ENCODE measurements at regions not wholly inside any gene's neighbourhood (a gene's known extent, or its start where the extent isn't known, plus 50 kb on each side); places are given as distances from the start of the nearest gene placed in this dataset.
"Not testable (repeated sequence)": the region's sequence is repeated elsewhere in the genome, so short reads cannot be mapped to it uniquely, and the experiment has no call there.

GRCh38 chr5:159547466-159548195 is 217.3 kb upstream of the IL12B start:
- peak; percentile 22 for DNase-seq

GRCh38 chr5:159548517-159548916 is 218.2 kb upstream of the IL12B start:
- no peak for DNase-seq

- no peak for DNase-seq
Observed at GRCh38 chr5:159549046-159549445, 218.8 kb upstream of the IL12B start.

GRCh38 chr5:159550951-159551350 is 220.7 kb upstream of the IL12B start:
- no peak for DNase-seq

GRCh38 chr5:159552751-159553150 is 222.5 kb upstream of the IL12B start:
- peak; percentile 66 for DNase-seq

DNA sequence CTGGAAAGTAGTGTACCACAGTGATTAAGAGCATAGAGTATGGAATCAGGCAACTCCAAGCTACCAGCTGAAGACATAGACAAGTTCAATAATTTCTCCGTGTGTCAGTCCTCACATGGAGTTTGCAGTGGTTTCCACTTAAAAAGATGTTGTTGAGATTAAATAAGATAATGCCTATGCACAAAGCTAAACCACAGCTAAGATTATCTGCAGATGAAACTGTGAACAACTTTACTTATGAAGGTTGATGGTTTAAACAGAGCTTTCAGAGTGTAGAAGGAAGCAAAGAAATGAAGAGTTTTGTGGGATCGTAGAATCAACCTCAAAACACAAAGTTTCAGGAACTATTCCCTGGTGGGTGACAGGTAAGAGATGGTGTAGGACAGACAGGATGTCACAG is 223.5 kb upstream of the IL12B start:
- no peak for DNase-seq

DNA sequence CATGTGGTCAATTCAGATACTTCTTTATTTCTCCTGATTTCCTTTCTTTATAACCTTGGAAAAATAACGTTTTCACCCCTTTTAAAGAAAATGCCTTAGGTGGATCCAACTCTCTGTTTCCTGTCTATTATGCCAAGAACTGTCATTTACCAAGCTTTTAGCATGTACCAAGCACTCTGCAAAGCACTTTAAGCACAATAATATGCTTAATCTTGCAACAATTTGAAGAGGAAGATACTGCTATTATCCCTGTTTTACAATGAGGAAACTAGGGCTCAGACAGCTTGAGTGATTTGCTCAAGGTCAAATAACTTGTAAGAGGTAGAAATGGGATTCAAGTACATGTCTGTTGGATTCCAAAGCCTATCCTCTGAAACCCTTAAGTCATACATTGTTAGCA is 224.8 kb upstream of the IL12B start:
- DNase-seq: no peak

- no peak for DNase-seq
Observed at GRCh38 chr5:159559337-159559736, 229.1 kb upstream of the IL12B start.

GRCh38 chr5:159560088-159560487 is 229.8 kb upstream of the IL12B start:
- DNase-seq: no peak

DNA sequence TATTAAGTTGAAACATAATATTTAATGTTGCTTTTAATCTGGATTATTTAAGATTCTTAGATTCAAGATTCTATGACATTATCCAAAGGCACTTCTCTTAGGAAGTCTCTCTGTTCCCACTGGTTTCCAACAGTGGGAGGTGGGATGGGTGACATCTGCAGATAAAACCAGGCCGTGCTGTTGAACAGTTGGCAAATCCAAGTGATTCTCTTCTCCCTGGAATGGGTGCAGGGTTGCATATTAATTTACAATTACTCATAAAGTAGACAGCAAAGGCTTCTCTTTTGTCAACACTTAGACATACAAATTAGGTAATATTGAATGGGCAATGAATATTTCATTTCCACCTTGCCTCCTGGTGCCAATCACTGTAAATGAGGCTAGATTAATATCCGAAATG is 233.7 kb upstream of the IL12B start:
- no peak for DNase-seq

DNA sequence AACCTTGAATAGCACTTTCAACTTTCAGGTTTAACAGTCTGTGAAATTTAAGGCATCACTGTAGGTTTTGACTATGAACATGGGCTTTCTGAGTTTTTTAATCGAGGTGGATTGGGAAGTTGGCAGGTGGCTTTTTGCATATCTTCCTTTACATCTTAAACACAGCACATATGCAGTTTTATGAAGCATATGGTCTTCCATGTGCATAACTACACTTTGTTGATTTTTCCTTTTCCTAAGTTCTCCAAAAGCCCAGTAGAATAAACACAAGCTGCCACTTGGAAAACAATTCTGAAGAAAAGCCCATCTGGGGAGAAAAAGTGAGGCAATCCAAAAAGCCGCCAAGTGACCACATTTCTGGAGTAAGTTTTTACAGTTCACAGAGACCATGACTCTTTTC is 236.5 kb upstream of the IL12B start:
- DNase-seq: no peak

DNA sequence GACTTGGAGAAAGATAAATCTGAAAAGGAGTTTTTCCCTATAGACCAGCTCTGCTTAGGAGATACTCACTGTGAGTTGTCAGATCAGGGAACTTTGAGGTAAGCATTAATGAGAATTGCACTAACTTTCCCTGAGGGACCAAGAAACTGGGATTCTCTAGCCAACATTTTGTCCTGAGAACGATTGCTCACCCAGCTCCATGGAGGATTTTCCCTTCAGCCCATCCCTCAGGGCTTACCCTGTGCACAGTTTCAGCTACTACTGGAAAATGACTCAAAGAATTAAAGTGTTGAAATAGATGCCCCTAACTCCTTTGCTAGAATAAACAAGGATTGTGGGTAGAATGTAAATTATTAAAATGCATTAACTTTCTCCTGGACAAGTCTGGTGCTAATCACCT is 237.2 kb upstream of the IL12B start:
- DNase-seq: no peak

DNA sequence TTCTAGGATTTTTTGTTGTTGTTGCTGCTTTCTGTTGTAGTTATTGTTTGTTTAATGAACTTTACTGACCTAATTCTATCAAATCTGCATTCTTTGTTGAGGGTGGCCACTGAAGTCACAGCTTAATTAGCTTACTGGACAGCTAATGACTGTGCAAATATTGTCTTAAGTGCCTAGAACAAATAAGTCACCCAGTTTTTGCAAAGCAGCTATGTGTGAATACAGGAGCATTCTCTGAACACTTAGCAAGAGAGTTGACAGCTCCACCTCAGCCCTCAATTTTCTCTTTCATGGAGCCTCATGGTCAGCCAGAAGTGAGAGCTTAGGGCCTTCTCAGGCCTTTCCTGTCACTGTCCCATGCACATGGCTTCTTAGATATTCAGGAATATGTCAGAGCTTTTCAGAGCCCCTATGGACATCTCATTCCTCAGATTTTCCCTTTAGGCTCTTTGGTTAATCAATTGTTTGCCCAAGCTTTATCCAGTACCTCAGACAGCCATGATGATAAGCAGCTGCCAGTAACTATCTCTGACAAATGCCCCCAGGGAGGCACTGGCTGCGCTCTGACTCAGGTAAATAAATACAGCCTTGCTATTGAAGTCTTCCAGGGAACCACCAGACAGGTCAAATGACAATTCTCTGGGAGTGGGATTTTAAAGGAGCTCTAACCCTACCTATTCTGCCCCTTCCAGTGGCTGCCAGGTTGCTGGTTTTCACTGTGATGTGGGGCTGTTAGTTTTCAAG is 241.4 kb upstream of the IL12B start:
- no peak for DNase-seq

DNA sequence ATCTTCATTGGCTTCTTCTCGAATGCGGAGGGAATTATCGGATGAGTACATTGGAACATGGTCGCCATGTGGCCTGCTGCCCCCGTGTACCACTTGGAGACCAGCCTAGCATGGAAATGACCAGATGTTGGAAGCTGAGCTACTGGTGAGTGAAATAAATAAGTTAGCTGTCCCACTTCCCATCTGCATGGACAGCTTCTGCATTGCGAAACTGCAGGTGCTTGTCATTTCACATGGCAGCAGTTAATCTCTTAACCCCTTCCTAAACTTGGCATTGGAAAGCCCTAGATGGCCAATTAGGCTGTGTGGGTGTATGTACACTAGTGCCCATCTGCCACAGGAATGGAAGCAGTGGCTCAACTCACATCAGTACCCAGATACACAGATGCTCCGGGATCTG is 246.6 kb upstream of the IL12B start:
- DNase-seq: no peak

DNA sequence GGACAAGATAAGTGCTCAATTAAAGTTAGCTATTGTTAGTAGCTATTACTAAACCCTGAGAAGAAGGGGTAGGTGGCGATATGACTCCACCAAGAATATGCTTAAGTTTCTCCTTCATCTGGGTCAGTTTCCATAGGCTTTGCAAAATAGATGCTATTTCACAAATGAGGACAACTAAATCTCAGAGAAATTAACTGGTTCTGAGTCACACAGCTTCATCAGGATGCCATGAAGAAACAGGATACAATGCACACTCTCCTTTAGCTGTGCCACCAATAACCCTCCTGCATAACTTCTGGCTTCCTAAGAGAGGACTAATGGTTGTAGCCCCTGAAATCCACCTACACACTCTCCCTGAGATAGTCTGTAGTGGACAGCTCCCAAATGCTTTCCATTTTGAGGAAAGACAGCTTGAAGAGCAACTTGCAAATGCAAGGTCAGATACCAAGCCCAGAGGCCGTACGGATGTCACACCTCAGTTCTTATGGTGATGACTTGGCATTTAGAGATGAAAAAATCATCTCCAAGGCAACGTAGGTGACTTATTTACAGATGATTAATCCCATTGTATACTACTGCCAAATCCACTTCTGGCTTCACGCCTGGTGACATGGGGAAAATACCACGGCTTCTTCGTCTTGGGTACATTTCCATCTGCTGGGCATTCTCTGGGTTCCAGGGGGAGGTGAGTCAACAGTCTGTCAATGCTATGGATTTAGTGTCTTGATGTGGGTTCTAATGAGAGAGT is 251.4 kb upstream of the IL12B start:
- peak; percentile 84 for DNase-seq

- peak; percentile 63 for DNase-seq
Observed at GRCh38 chr5:159582756-159583541, 252.7 kb upstream of the IL12B start.

DNA sequence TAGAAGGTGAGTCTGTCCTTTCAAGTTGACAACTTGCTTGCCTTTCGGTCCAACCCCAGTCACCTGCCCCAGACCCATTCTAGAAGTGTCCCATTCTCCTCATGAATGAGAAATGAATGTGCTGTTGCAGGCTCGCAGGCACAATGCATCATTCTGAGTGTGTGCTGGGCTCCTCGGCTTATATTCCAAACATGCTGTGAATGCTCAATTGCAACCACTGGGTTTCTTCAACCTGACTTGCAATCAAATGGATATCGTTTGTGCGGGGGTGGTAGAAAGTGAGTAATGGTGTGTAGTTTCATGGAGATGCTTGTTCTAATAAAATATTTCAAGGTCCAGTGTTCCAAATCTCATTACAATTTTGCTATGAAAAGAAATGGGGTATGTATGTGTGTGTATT is 256.6 kb upstream of the IL12B start:
- no peak for DNase-seq

GRCh38 chr5:159588941-159589340 is 258.7 kb upstream of the IL12B start:
- no peak for DNase-seq

DNA sequence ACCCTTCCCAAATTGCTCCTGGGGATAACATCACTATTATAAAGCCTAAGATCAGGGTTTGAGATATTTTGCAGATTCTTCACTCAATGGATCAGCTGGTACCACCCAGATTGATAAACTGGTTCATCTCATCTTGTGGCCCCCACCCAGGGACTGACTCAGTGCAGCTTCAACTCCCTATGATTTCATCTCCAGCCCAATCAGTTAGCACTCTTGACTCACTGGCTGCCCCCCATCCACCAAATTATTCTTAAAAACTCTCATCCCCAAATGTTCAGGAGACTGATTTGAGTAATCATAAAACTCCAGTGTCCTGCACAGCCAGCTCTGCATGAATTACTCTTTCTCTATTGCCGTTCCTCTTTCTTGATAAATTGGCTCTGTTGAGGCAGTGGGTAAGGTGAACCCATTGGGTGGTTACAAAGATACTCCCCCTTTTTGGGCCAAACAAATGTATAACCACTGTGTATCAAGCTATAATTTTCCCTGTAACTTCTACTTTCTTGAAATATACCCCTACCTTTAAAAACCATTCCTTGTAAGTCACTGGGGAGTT is 263.3 kb upstream of the IL12B start:
- DNase-seq: no peak

GRCh38 chr5:159595561-159595960 is 265.3 kb upstream of the IL12B start:
- DNase-seq: not testable (repeated sequence)

DNA sequence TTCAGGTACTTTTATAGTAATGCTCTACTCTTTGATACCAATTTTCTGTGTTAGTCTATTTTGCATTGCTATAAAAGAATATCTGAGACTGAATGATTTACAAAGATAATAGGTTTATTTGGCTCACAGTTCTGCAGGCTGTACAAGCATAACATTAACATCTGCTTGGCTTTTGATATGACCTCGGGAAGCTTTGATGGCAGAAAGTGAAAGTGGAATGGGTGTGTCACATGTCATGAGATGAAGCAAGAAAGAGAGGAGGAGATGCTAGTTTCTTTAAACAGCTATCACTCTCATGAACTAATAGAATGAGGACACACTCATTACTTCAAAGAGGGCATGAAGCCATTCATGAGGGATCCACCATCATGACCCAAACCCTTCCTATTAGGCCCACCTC is 270.9 kb upstream of the IL12B start:
- DNase-seq: no peak

GRCh38 chr5:159602434-159602833 is 272.1 kb upstream of the IL12B start:
- DNase-seq: no peak

DNA sequence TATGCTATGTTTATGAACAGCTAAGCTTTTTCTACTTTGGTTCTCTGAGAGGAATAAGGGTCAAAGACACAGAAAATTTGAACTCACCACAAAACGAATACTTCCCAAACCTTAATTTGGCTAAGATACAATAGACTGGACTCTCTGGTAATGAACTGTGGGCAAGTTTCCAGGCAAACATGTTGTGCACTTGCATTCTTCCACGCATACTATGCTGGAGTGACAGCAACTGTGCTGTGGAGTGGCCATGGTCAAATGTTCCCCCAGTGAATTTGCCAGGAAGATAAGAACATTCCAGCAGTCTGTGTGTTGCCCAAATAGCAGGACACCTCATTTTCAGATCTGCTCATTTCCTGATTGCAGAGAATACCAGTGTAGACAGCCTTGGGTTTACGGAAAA is 275.3 kb upstream of the IL12B start:
- no peak for DNase-seq

Measured in HCEC 1CT (cell line).